Stomach (tissue), 8 donors: ENCODE measurements at regions not wholly inside any gene's neighbourhood (a gene's known extent, or its start where the extent isn't known, plus 50 kb on each side); places are given as distances from the start of the nearest gene placed in this dataset.
A peak's percentile ranks its signal among the peaks of the same experiment; 100 is the strongest.
"Not testable (repeated sequence)": the region's sequence is repeated elsewhere in the genome, so short reads cannot be mapped to it uniquely, and the experiment has no call there.

ENCODE experiments used
- DNase-seq, 2 donors: peaks; one replicate each; pipeline versions ENCODE4 v3.0.0 to v3.0.0-alpha.2; 2013 to 2019
- H3K27ac ChIP-seq, 5 donors: fragments of 200-600 bp in 4 of 5; sonication (generic) in 4 of 5; one replicate each; pipeline ENCODE4 v1.5.1; 2013 to 2019; ENCODE audit warnings: mild to moderate bottlenecking in 1 of 5, moderate library complexity in 1 of 5
- H3K27me3 ChIP-seq, 3 donors: fragments of 200-600 bp; sonication (generic); one replicate each; pipeline ENCODE4 v1.5.1; 2017 to 2019; ENCODE audit warnings: mixed run types in 1 of 3
- H3K36me3 ChIP-seq, 4 donors: fragments of 200-600 bp; sonication (generic); 1 replicate in 3 of 4; 2 replicates in 1 of 4; pipeline ENCODE4 v1.5.1; 2016 to 2019
- H3K4me1 ChIP-seq, 4 donors: fragments of 200-600 bp; sonication (generic); one replicate each; pipeline ENCODE4 v1.5.1; 2016 to 2019
- H3K4me3 ChIP-seq, 4 donors: fragments of 200-600 bp; sonication (generic) in 3 of 4; one replicate each; pipeline ENCODE4 v1.5.1; 2016 to 2019; ENCODE audit warnings: mild to moderate bottlenecking in 1 of 4
- H3K9me3 ChIP-seq, 4 donors: fragments of 200-600 bp; sonication (generic); one replicate each; pipeline ENCODE4 v1.5.1; 2016 to 2019
- WGBS, 5 donors: extraction: QIAGEN DNeasy Blood & Tissue Kit in 3 of 5; methylation state at CpG; one replicate each; pipeline versions ENCODE4 v1.1.5 to v1.1.7; 2013 to 2018; 5-methylcytosine and 5-hydroxymethylcytosine counted together
- intact Hi-C: fragments of 100-400 bp; cut with DNase I; formaldehyde crosslinking; loops from one replicate; pipeline ENCODE4 v1.15.1; 2023; ENCODE audit warnings: low total_unique reads
- donor health status: healthy with polysubstance abuse.
- donor health status: Bipolar disorder and iron deficiency.
- donor health status: healthy.

DNA sequence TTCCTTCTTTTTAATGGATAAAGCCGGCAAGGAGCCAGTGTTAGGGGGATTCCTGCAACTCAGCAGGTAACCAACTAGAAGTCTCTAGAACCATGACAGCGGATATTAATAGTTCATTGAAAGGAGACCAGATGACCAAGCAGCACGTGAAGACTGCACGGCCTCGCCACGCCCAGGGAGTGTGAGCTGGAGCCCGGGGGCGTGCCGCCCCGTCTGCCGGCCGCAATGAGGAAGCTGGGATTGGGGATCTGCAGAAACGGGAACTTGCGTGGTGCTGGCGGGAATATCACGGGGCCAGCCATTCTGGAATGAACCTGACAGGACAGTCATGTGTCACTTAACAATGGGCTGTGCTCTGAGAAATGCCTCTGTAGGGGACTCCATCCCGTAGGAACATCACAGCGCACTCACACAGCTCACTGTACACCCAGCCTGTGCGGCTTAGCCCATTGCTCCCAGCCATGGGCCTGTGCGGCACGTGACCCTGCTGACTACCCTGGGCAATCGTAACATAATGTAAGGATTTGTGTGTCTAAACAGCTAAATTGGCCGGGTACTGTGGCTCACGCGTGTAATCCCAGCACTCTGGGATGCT is 4092.8 kb upstream of the TPTE start:
- H3K4me3 ChIP-seq, DNase-seq, intact Hi-C loops, H3K9me3 ChIP-seq, H3K36me3 ChIP-seq, H3K27me3 ChIP-seq, H3K27ac ChIP-seq, H3K4me1 ChIP-seq: not testable (repeated sequence)
- WGBS, 5 donors, result 80 to 100% (median 91%) methylated on average over 2 to 13 of the region's 25 CpGs; no CpG with 5 or more reads in 1 of the 5 donors

DNA sequence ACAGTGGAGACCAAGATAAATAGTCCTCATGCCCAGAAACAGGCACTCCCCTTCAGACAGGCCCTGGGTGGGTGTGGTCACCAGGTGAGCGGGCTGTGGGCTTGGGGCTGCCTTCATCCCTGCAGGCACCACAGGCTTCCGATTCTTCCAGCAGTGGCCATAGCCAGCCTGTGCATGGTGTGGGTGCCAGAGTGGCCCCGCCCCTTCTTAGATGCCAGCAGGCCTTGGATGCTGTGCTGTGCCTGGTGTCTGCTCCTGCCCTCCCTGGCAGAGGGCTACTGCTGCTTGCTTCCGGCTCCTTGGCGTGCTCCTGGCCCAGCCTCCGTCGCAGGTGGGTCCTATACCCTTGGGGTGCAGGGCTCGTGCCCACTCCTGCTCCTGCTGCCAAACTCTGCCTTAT is 4091.5 kb upstream of the TPTE start:
- DNase-seq, H3K27me3 ChIP-seq, intact Hi-C loops, H3K36me3 ChIP-seq, H3K9me3 ChIP-seq, H3K4me3 ChIP-seq, H3K27ac ChIP-seq, H3K4me1 ChIP-seq: not testable (repeated sequence)
- WGBS, 5 donors, result 100% methylated on average over 3 to 4 of the region's 8 CpGs; no CpG with 5 or more reads in 2 of the 5 donors

DNA sequence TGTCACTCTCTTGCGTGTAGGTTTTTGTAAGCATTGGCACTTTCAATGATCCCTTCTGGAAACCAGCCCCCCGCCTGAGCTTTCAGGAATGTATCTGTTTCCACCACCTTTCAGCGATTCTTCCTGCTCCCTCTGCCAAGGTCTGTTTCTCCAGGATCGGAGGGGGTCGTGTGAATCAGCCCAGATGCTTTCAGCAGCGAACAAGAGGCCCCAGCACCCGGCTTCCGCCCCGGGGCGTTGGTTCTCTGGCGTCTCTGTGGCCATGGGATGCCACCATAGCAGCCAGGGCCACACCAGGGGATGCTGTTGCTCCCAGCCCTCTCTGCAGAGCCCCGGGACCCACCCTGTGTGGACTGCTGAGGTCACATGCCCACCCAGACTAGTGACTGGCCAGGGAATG is 4088.2 kb upstream of the TPTE start:
- 81% methylated on average over 4 of the region's 12 CpGs; no CpG with 5 or more reads in 4 of the 5 donors for WGBS, 5 donors
- H3K27ac ChIP-seq, H3K36me3 ChIP-seq, DNase-seq, intact Hi-C loops, H3K27me3 ChIP-seq, H3K4me3 ChIP-seq, H3K9me3 ChIP-seq: not testable (repeated sequence)
- peaks cover 0 to 10% (median 0%) of the 10 kb centered on the region in 4 donors for H3K4me1 ChIP-seq

DNA sequence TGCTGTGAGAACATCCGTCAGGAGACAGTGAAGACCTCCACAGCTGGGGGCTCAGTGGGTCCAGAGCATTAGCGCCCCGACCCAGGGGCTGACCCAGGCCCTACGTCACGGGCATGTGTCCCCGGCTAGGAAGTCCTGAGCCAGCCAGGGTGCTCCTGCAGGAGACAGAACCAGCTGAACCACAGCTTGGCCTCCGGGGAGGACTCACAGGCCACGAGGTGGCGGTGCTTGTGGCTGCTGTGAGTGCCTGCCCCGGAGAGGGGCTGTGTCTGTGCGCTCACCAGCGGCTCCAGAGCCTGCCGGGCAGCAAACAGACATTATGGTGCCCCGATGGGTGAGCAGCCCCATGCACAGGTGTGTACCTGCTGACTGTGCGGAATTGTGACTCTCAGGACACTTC is 4085.2 kb upstream of the TPTE start:
- WGBS, 5 donors, result 83 to 100% (median 83%) methylated on average over 3 to 14 of the region's 15 CpGs; no CpG with 5 or more reads in 2 of the 5 donors
- H3K36me3 ChIP-seq, DNase-seq, intact Hi-C loops, H3K27ac ChIP-seq, H3K4me3 ChIP-seq, H3K27me3 ChIP-seq, H3K9me3 ChIP-seq: not testable (repeated sequence)
- H3K4me1 ChIP-seq, result peaks cover 0 to 11% (median 0%) of the 10 kb centered on the region in 4 donors

DNA sequence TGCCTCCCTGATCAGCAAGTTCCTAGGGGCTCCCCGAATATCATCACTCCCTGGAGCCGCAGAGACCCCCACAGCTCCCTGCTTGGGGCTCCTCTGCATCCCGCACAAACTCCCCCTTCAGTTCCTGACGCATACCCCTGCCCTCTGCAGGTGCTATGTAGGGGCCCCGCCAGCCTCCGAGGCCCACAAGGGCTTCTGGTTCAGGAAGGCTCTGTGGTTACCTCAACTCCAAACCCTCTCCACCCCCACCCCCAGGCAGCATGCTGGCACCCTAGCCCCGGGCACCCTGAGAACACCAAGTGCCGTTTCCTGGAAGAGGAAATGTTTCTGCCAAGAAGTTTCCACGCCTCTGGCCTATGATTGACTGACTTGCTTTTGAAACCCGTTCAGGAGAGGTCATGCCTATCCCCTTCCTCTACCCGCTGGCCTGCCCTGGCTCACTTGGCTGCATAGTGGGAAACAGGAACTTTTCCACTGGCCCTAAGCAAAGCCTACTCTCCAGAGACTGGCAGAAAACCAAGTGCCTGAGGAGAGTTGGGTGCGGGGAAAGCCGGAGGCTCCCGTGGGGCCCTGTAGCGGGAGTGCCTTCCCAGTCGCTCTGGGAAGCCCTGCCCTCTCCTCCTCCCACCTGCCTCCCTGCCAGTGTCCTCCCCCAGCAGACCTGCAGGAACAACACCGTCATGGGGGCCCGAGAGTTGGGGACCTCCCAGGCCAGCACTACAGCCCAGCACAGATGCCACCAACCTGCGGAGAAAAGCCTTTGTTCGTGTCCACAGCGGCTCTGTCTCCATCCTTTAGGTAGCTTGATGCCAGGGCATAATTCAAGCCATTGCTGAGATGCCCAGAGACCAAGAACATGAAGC is 4084.2 kb upstream of the TPTE start:
- H3K27me3 ChIP-seq, DNase-seq, intact Hi-C loops, H3K4me3 ChIP-seq, H3K36me3 ChIP-seq, H3K9me3 ChIP-seq: not testable (repeated sequence)
- Histone ChIP-seq H3K27ac (peak overlapping the region in 1 of 5 donors; percentile 32), H3K4me1 (peaks cover 0 to 11% (median 0%) of the 10 kb centered on the region in 4 donors)
- 27 to 54% (median 42%) methylated on average over 3 to 4 of the region's 21 CpGs; no CpG with 5 or more reads in 2 of the 5 donors for WGBS, 5 donors

DNA sequence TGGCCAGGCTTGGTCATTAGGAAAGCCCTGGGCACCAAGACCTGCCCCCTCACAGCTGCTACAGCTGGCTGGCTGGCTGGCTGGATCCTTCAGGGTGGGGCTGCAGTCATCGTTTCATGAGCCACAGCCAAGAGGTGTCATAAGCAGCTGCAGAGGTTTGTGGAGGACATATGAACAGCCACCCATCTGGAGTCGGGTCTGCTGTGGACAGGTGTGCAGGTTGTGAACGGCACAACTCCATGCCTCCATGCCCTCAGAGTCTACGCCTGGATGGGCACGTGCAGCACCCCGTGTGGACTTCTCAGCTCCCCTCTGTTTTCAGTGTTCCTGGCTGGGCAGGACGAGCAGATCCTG is 4083.6 kb upstream of the TPTE start:
- DNase-seq, intact Hi-C loops, H3K9me3 ChIP-seq, H3K27ac ChIP-seq, H3K4me3 ChIP-seq, H3K27me3 ChIP-seq, H3K36me3 ChIP-seq: not testable (repeated sequence)
- 44 to 100% (median 63%) methylated on average over 1 to 4 of the region's 7 CpGs; no CpG with 5 or more reads in 2 of the 5 donors for WGBS, 5 donors
- peaks cover 0 to 11% (median 0%) of the 10 kb centered on the region in 4 donors for H3K4me1 ChIP-seq

DNA sequence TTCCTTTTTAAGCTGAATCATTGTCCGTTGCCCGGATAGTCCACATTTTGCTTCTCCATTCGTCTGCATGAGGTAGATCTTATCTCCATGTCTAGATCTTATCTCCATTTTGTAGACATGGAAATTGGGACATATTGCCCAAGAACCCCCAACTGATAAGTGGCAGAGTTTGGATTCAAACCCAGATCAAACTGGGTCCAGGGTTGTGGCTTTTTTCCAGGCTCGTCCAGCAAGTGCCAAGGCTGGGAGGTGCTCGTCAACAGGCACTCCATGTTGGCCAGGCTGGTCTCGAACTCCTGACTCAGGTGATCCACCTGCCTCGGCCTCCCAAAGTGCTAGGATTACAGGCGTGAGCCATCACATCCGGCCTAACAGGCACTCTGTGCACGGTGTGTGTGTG is 4082.3 kb upstream of the TPTE start:
- 72 to 78% (median 78%) methylated on average over 1 to 5 of the region's 10 CpGs; no CpG with 5 or more reads in 2 of the 5 donors for WGBS, 5 donors
- H3K27ac ChIP-seq, H3K36me3 ChIP-seq, intact Hi-C loops, DNase-seq, H3K27me3 ChIP-seq, H3K4me3 ChIP-seq, H3K9me3 ChIP-seq: not testable (repeated sequence)
- H3K4me1 ChIP-seq, result peaks cover 0 to 11% (median 0%) of the 10 kb centered on the region in 4 donors

DNA sequence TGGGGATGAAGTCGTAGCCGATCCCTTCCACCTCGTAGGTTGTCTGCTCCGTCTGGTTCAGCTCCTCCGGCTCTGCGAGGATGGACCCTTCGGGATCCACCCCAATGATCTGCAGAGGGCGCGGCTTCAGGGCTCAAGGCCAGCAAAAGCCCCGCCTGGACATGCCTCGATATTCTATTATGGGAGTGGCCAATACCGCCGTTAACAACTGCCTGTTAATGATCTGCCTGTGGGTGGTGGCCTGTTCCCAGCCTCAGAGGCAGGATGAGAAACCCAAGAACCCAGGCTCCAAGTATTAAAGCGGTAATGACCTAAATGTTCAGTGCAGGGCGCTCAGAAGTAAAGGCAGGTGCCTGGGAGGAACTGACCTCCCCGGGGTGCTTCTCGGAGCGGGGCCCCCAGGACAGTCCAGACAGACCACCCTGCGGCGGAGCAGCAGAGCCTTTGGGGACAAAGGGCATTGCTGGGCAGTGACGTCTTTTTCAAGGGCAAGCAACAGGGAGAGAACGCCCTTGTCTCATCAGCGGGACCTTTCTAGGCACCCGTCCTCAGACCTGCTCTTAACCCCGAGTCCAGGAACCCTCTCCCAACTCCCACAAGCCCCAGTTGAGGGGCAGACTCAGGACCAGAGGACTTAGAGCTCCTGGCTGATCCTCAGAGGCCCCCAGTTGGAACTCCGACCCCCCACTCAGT is 4066.6 kb upstream of the TPTE start:
- H3K4me3 ChIP-seq, H3K27me3 ChIP-seq, H3K9me3 ChIP-seq, H3K27ac ChIP-seq, H3K36me3 ChIP-seq, intact Hi-C loops, H3K4me1 ChIP-seq, DNase-seq: not testable (repeated sequence)
- no CpG with 5 or more reads among the region's 26 CpGs for WGBS, 5 donors

DNA sequence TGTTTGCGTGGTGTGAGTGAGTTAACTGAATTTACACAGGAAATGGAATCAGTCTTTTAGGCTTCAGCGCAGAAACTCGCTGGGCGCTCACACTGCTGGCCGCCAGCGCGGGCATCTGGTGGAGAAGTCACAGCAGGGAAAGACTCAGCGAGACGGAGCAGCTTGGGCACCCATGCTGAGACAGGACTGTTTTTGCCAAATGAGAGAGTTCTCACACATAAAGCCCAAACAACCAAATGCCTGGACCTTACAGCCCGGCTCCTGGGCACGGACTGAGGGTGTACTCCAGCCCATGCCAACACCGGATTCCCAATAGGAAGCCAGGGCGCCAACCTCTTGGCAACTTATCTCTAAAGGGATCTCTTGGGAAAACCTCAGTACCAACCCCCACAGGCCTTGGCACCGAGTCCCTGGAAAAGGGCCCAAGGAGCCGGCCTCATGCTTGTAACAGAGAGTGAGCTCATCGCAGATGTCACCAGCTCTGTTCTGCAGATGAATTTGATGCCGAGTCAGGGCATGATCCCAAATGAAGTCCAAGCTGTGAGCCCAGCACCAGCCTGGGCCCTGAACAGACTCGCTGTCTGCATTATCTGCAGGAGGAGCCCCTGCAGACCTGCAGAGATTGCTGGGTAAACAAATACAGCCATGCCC is 4065.2 kb upstream of the TPTE start:
- intact Hi-C loops, result not testable (repeated sequence)
- no CpG with 5 or more reads among the region's 18 CpGs for WGBS, 5 donors

DNA sequence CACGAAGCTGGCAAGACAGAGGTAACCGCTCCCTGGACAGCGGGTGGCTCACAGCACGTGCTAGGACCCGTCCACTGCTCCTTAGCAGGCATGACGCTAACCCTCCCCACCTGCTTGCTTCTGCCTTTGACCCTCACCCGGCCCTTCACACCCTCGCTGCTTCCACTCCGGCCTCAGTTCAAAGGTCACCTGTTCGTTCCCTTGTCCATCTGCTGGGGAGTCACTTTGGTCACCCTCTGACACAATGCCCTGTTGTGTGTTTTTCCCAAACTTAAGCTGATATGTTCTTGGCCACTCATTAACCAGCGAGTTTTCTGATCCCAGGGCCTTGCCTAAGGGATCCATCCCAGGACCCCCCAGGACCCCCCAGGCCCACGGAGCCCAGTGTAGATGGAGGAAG is 4061.6 kb upstream of the TPTE start:
- H3K4me1 ChIP-seq, H3K27ac ChIP-seq, H3K4me3 ChIP-seq, DNase-seq, intact Hi-C loops, H3K9me3 ChIP-seq, H3K27me3 ChIP-seq, H3K36me3 ChIP-seq: not testable (repeated sequence)
- 54% methylated on average over 3 of the region's 12 CpGs; no CpG with 5 or more reads in 4 of the 5 donors for WGBS, 5 donors

More for the DNA sequence above, 4065.2 kb upstream of the TPTE start:
- not testable (repeated sequence) for H3K4me3 ChIP-seq, H3K27ac ChIP-seq, DNase-seq, H3K27me3 ChIP-seq, H3K9me3 ChIP-seq, H3K4me1 ChIP-seq, H3K36me3 ChIP-seq

DNA sequence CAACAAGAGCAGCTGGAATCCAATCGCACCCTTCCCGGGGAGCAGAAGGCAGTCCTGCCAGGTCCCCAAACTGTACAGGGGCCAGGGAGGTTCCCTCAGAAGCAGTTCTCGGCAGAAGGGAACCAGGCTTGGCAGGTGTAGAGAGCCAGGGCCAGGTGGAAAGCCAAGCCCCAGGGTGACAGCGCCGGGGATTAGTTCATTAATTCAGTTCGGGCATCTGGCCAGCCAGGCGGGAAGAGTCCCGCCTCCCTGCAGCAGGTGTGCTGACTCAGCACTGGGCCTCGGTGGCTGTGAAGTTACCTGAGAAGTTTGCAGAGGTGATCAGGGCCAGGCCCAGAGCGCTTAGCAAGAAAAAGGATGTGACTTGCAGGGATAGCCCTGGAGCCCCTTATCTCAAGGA is 4060.0 kb upstream of the TPTE start:
- H3K36me3 ChIP-seq, H3K27me3 ChIP-seq, H3K9me3 ChIP-seq, intact Hi-C loops, DNase-seq, H3K4me3 ChIP-seq, H3K27ac ChIP-seq, H3K4me1 ChIP-seq: not testable (repeated sequence)
- WGBS, 5 donors, result no CpG with 5 or more reads among the region's 10 CpGs
